Fibroblast of lung (primary cell): ENCODE measurements at regions not wholly inside any gene's neighbourhood (a gene's known extent, or its start where the extent isn't known, plus 50 kb on each side); places are given as distances from the start of the nearest gene placed in this dataset.

Experiments used
- DNase-seq, 2 donors: peaks; one replicate each; pipeline versions ENCODE4 v3.0.0 to v3.0.0-alpha.2; 2010; ENCODE audit warnings: low read depth in 2 of 2
- H2AFZ ChIP-seq: 2 replicates; pipeline ENCODE4 v1.5.1; 2012; ENCODE audit warnings: low read length, control low read depth, inconsistent platforms
- H3K27ac ChIP-seq: 2 replicates; pipeline ENCODE4 v1.5.1; 2011; ENCODE audit warnings: low read length, control low read depth; ENCODE audit not compliant: insufficient read depth
- H3K27me3 ChIP-seq: 2 replicates; pipeline ENCODE4 v1.5.1; 2011; ENCODE audit warnings: mild to moderate bottlenecking, low read length; ENCODE audit not compliant: control insufficient read depth, insufficient read depth
- H3K36me3 ChIP-seq: 2 replicates; pipeline ENCODE4 v1.5.1; 2011; ENCODE audit warnings: low read length; ENCODE audit not compliant: control insufficient read depth, insufficient read depth
- H3K4me1 ChIP-seq: 2 replicates; pipeline ENCODE4 v1.5.1; 2011; ENCODE audit warnings: low read length; ENCODE audit not compliant: control insufficient read depth, insufficient read depth; ENCODE audit errors: extremely low read depth
- H3K4me2 ChIP-seq: 2 replicates; pipeline ENCODE4 v1.5.1; 2011; ENCODE audit warnings: low read length, control low read depth; ENCODE audit not compliant: insufficient read depth; ENCODE audit errors: extremely low read depth
- H3K4me3 ChIP-seq, 4 experiments: fragments of 200-600 bp in 1 of 4; sonication (generic) in 1 of 4; replicated peaks in 1 of 4; 2 replicates each; pipeline ENCODE4 v1.5.1; 2011 to 2016; ENCODE audit warnings: low read length in 4 of 4, low read depth in 3 of 4, mild to moderate bottlenecking in 3 of 4, control low read depth in 2 of 4, inconsistent platforms in 1 of 4, mixed read lengths in 1 of 4; ENCODE audit not compliant: insufficient read depth in 1 of 4; ENCODE audit errors: control extremely low read depth in 1 of 4
- H3K79me2 ChIP-seq: 2 replicates; pipeline ENCODE4 v1.5.1; 2012; ENCODE audit warnings: mild to moderate bottlenecking, low read length, inconsistent platforms; ENCODE audit not compliant: control insufficient read depth, insufficient read depth
- H3K9ac ChIP-seq: 2 replicates; pipeline ENCODE4 v1.5.1; 2011; ENCODE audit warnings: mild to moderate bottlenecking, low read length, control low read depth; ENCODE audit not compliant: insufficient read depth
- H3K9me3 ChIP-seq: 2 replicates; pipeline ENCODE4 v1.5.1; 2012; ENCODE audit warnings: low read depth, low read length; ENCODE audit not compliant: control insufficient read depth, insufficient read depth
- H4K20me1 ChIP-seq: 2 replicates; pipeline ENCODE4 v1.5.1; 2011; ENCODE audit warnings: low read length; ENCODE audit not compliant: control insufficient read depth, insufficient read depth; ENCODE audit errors: extremely low read depth
- EZH2 ChIP-seq: IDR thresholded peaks from 2 replicates; pipeline ENCODE4 v1.5.1; 2012; ENCODE audit warnings: low read length, control low read depth, mild to moderate bottlenecking; ENCODE audit errors: missing control alignments
- TF ChIP-seq, protein P1 (sequence below), 2 donors: IDR thresholded peaks in 1 of 2; conservative IDR thresholded peaks in 1 of 2; 1 replicate in 1 of 2; 2 replicates in 1 of 2; pipeline ENCODE4 v1.5.1; 2011 to 2012; ENCODE audit warnings: low read length in 2 of 2, control low read depth in 1 of 2, inconsistent platforms in 1 of 2, low read depth in 1 of 2, mild to moderate bottlenecking in 1 of 2

DNA sequence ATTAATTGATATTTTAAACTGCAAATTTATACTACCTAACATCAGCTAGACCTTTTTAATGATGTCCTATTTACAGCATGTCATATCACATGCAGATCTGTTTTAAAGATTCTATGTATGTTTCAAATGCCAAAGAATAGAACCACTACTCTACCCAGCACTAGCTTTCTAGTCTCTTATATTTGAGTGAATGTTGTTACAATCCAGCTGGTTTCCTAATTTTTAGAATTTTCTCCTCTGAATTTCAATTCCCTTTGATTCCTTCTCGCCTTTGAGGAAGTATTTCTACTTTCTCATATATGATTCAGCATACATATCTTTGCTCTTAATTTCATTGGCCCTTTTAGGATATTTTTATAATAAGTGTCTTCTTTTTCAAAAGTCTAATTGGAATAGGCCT lies 841.9 kb downstream of the TMTC2 start:
- Histone ChIP-seq H3K9ac (no peak overlapping the region), H3K9me3 (no peaks in the 10 kb centered on the region), H2AFZ (no peak overlapping the region), H3K27ac (no peak overlapping the region), H4K20me1 (no peaks in the 10 kb centered on the region), H3K4me2 (no peak overlapping the region), H3K27me3 (no peaks in the 10 kb centered on the region), H3K4me3 (no peak overlapping the region), H3K36me3 (no peaks in the 10 kb centered on the region), H3K4me1 (no peaks in the 10 kb centered on the region), H3K79me2 (no peaks in the 10 kb centered on the region)
- no peak for TF ChIP-seq EZH2
- TF ChIP-seq, protein P1, sequence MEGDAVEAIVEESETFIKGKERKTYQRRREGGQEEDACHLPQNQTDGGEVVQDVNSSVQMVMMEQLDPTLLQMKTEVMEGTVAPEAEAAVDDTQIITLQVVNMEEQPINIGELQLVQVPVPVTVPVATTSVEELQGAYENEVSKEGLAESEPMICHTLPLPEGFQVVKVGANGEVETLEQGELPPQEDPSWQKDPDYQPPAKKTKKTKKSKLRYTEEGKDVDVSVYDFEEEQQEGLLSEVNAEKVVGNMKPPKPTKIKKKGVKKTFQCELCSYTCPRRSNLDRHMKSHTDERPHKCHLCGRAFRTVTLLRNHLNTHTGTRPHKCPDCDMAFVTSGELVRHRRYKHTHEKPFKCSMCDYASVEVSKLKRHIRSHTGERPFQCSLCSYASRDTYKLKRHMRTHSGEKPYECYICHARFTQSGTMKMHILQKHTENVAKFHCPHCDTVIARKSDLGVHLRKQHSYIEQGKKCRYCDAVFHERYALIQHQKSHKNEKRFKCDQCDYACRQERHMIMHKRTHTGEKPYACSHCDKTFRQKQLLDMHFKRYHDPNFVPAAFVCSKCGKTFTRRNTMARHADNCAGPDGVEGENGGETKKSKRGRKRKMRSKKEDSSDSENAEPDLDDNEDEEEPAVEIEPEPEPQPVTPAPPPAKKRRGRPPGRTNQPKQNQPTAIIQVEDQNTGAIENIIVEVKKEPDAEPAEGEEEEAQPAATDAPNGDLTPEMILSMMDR (conservative IDR thresholded peaks at IDR 0.05 in 1 of 2, IDR thresholded peaks at IDR 0.05 in 1 of 2; ENCODE audit: low read depth in 1 of 2, low read length in 2 of 2), result no peak
- no peak for DNase-seq

DNA sequence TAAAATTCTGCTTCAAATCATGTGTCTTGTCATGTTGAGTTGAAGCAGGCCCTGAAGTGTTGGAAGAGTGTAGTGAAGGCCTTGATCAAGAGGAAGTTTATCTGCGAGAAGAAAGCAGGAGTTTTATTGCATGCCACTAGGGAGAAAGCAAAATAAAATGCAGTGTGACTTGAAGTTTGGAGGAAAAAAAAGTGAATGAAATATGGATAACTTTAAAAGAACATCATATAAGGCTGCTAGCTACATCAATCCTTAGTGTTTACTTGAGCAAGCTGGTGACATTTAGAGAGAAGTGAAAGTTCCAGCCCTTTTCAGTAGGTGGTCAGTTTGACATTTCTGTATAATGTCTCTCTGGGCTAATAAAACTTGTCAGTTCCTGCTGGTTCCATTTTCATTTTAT lies 841.1 kb downstream of the TMTC2 start:
- no peaks in the 10 kb centered on the region for H3K9me3 ChIP-seq
- H3K4me3 ChIP-seq, result no peak overlapping the region
- H2AFZ ChIP-seq, result no peak overlapping the region
- no peak for TF ChIP-seq EZH2
- TF ChIP-seq, protein P1 (conservative IDR thresholded peaks at IDR 0.05 in 1 of 2, IDR thresholded peaks at IDR 0.05 in 1 of 2; ENCODE audit: low read depth in 1 of 2, low read length in 2 of 2), result no peak
- no peaks in the 10 kb centered on the region for H4K20me1 ChIP-seq
- no peaks in the 10 kb centered on the region for H3K27me3 ChIP-seq
- H3K4me1 ChIP-seq, result no peaks in the 10 kb centered on the region
- no peak for DNase-seq
- no peak overlapping the region for H3K4me2 ChIP-seq
- no peaks in the 10 kb centered on the region for H3K79me2 ChIP-seq
- no peak overlapping the region for H3K27ac ChIP-seq
- no peaks in the 10 kb centered on the region for H3K36me3 ChIP-seq
- no peak overlapping the region for H3K9ac ChIP-seq

DNA sequence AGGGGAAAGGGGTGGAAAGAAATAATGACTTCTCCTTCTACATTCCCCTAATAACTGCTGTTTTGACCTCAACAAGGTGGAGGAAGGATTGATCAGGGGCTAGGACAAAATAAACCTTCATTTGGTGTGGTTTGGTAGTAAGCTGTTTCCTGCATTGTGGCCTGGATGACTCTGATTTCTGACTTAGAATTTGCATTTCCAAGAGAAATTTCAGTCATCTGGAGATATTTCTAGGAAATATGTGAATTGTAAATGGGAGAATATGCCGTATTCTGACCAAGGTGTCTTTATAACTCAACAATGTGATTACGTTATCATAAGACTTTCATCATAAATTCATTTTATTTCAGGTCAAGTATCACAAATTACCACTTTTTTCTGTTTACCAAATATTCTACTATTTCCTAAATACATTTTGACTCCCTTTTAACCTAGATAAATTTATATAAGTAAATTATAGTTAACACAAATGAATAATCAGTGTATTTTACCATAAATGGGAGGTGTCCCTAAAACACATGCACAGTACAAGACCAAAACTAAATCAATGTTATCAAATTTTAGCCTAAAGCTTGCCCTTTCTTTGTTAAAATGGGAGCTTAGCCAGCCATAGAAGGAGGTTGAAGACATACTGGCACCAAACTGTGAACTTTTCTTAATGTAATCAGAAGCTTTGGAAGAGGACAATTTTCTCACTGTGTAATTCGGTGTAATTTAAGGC lies 828.8 kb downstream of the TMTC2 start:
- no peaks in the 10 kb centered on the region for H3K4me1 ChIP-seq
- no peak for TF ChIP-seq EZH2
- TF ChIP-seq, protein P1 (conservative IDR thresholded peaks at IDR 0.05 in 1 of 2, IDR thresholded peaks at IDR 0.05 in 1 of 2; ENCODE audit: low read depth in 1 of 2, low read length in 2 of 2), result no peak
- DNase-seq, result no peak

More for the DNA sequence above, 828.8 kb downstream of the TMTC2 start:
- H3K27ac ChIP-seq, result no peak overlapping the region
- H3K9me3 ChIP-seq, result no peaks in the 10 kb centered on the region
- no peaks in the 10 kb centered on the region for H3K27me3 ChIP-seq
- no peak overlapping the region for H3K4me3 ChIP-seq
- no peak overlapping the region for H3K9ac ChIP-seq
- H3K36me3 ChIP-seq, result no peaks in the 10 kb centered on the region
- no peak overlapping the region for H2AFZ ChIP-seq
- H4K20me1 ChIP-seq, result no peaks in the 10 kb centered on the region
- H3K79me2 ChIP-seq, result no peaks in the 10 kb centered on the region
- H3K4me2 ChIP-seq, result no peak overlapping the region
